ENCODE measurements at regions not wholly inside any gene's neighbourhood (a gene's known extent, or its start where the extent isn't known, plus 50 kb on each side); places are given as distances from the start of the nearest gene placed in this dataset.

GRCh38 chr16:86765389-86766026 lies 187.2 kb downstream of the FOXL1 start:
- Mint-ChIP-seq H3K9me3 (no peaks in the 10 kb centered on the region), H3K27ac (no peak overlapping the region), H3K4me1 (no peaks in the 10 kb centered on the region), H3K4me3 (no peak overlapping the region), H3K36me3 (no peaks in the 10 kb centered on the region), H3K27me3 (peaks cover 26% of the 10 kb centered on the region)
- DNase-seq: no peak
- CTCF ChIA-PET: no interaction called here

GRCh38 chr16:86766700-86767099 lies 188.4 kb downstream of the FOXL1 start:
- Mint-ChIP-seq H3K27me3 (peaks cover 18% of the 10 kb centered on the region), H3K36me3 (no peaks in the 10 kb centered on the region), H3K27ac (no peak overlapping the region), H3K4me1 (no peaks in the 10 kb centered on the region), H3K9me3 (no peaks in the 10 kb centered on the region), H3K4me3 (no peak overlapping the region)
- CTCF ChIA-PET: no interaction called here
- no peak for DNase-seq

- DNase-seq: no peak
- CTCF ChIA-PET: no interaction called here
- Mint-ChIP-seq H3K4me1 (no peaks in the 10 kb centered on the region), H3K36me3 (no peaks in the 10 kb centered on the region), H3K4me3 (no peak overlapping the region), H3K27ac (no peak overlapping the region), H3K27me3 (peaks cover 8% of the 10 kb centered on the region), H3K9me3 (no peaks in the 10 kb centered on the region)
Measured at GRCh38 chr16:86768228-86768791, 190.0 kb downstream of the FOXL1 start.

- Mint-ChIP-seq H3K4me1 (no peaks in the 10 kb centered on the region), H3K4me3 (no peak overlapping the region), H3K27ac (no peak overlapping the region), H3K27me3 (peaks cover 7% of the 10 kb centered on the region), H3K9me3 (no peaks in the 10 kb centered on the region), H3K36me3 (no peaks in the 10 kb centered on the region)
- CTCF ChIA-PET: no interaction called here
- no peak for DNase-seq
Measured at GRCh38 chr16:86768999-86769398, 190.7 kb downstream of the FOXL1 start.

- no peak overlapping the region for H3K27ac Mint-ChIP-seq
- H3K36me3 Mint-ChIP-seq: no peaks in the 10 kb centered on the region
- no peak overlapping the region for H3K4me3 Mint-ChIP-seq
- no peaks in the 10 kb centered on the region for H3K9me3 Mint-ChIP-seq
- H3K4me1 Mint-ChIP-seq: no peaks in the 10 kb centered on the region
- DNase-seq: no peak
- CTCF ChIA-PET: no interaction called here
- peaks cover 8% of the 10 kb centered on the region for H3K27me3 Mint-ChIP-seq
Measured at GRCh38 chr16:86771506-86772460, 193.4 kb downstream of the FOXL1 start.

GRCh38 chr16:86772671-86773353 lies 194.5 kb downstream of the FOXL1 start:
- no peak overlapping the region for H3K4me3 Mint-ChIP-seq
- H3K4me1 Mint-ChIP-seq: no peaks in the 10 kb centered on the region
- peaks cover 11% of the 10 kb centered on the region for H3K27me3 Mint-ChIP-seq
- no peaks in the 10 kb centered on the region for H3K9me3 Mint-ChIP-seq
- no peak for DNase-seq
- CTCF ChIA-PET: interaction anchor here (0.8 kb wide), 1 partner anchor 40 kb away, joined by 3 read pairs; no protein-coding TSS in a partner anchor
- H3K36me3 Mint-ChIP-seq: no peaks in the 10 kb centered on the region
- no peak overlapping the region for H3K27ac Mint-ChIP-seq

GRCh38 chr16:86773354-86773715 lies 195.0 kb downstream of the FOXL1 start:
- no peak for DNase-seq
- Mint-ChIP-seq H3K4me3 (no peak overlapping the region), H3K9me3 (no peaks in the 10 kb centered on the region), H3K36me3 (no peaks in the 10 kb centered on the region), H3K27ac (no peak overlapping the region), H3K4me1 (no peaks in the 10 kb centered on the region), H3K27me3 (peaks cover 13% of the 10 kb centered on the region)
- CTCF ChIA-PET: interaction anchor here (0.8 to 0.9 kb wide), 2 partner anchors 12 to 40 kb away, joined by 3 read pairs; no protein-coding TSS in a partner anchor

GRCh38 chr16:86774931-86775330 lies 196.6 kb downstream of the FOXL1 start:
- Mint-ChIP-seq H3K9me3 (no peaks in the 10 kb centered on the region), H3K36me3 (no peaks in the 10 kb centered on the region), H3K27ac (no peak overlapping the region), H3K27me3 (peaks cover 19% of the 10 kb centered on the region), H3K4me1 (no peaks in the 10 kb centered on the region), H3K4me3 (no peak overlapping the region)
- no peak for DNase-seq
- CTCF ChIA-PET: interaction anchor here (0.6 kb wide), 1 partner anchor 330 kb away, joined by 3 read pairs; no protein-coding TSS in a partner anchor

GRCh38 chr16:86775511-86775921 lies 197.2 kb downstream of the FOXL1 start:
- CTCF ChIA-PET: no interaction called here
- no peak overlapping the region for H3K27ac Mint-ChIP-seq
- H3K27me3 Mint-ChIP-seq: peaks cover 19% of the 10 kb centered on the region

GRCh38 chr16:86777381-86777946 lies 199.1 kb downstream of the FOXL1 start:
- H3K27me3 Mint-ChIP-seq: peaks cover 19% of the 10 kb centered on the region
- no peaks in the 10 kb centered on the region for H3K36me3 Mint-ChIP-seq
- DNase-seq: no peak
- H3K27ac Mint-ChIP-seq: no peak overlapping the region
- H3K9me3 Mint-ChIP-seq: no peaks in the 10 kb centered on the region
- no peaks in the 10 kb centered on the region for H3K4me1 Mint-ChIP-seq
- CTCF ChIA-PET: interaction anchor here (0.6 kb wide), 1 partner anchor 18 kb away, joined by 3 read pairs; no protein-coding TSS in a partner anchor
- no peak overlapping the region for H3K4me3 Mint-ChIP-seq

More at GRCh38 chr16:86775511-86775921, 197.2 kb downstream of the FOXL1 start:
- H3K4me3 Mint-ChIP-seq: no peak overlapping the region
- H3K4me1 Mint-ChIP-seq: no peaks in the 10 kb centered on the region
- no peaks in the 10 kb centered on the region for H3K9me3 Mint-ChIP-seq
- no peaks in the 10 kb centered on the region for H3K36me3 Mint-ChIP-seq
- no peak for DNase-seq

- Mint-ChIP-seq H3K36me3 (no peaks in the 10 kb centered on the region), H3K9me3 (no peaks in the 10 kb centered on the region), H3K27ac (no peak overlapping the region), H3K27me3 (peaks cover 16% of the 10 kb centered on the region), H3K4me3 (no peak overlapping the region), H3K4me1 (no peaks in the 10 kb centered on the region)
- no peak for DNase-seq
- CTCF ChIA-PET: no interaction called here
Measured at GRCh38 chr16:86778108-86778745, 199.9 kb downstream of the FOXL1 start.

- DNase-seq: no peak
- CTCF ChIA-PET: no interaction called here
- H3K36me3 Mint-ChIP-seq: no peaks in the 10 kb centered on the region
- H3K27me3 Mint-ChIP-seq: peaks cover 16% of the 10 kb centered on the region
- H3K9me3 Mint-ChIP-seq: no peaks in the 10 kb centered on the region
- H3K4me3 Mint-ChIP-seq: no peak overlapping the region
- H3K4me1 Mint-ChIP-seq: no peaks in the 10 kb centered on the region
- no peak overlapping the region for H3K27ac Mint-ChIP-seq
Measured at GRCh38 chr16:86778978-86779377, 200.6 kb downstream of the FOXL1 start.

- no peaks in the 10 kb centered on the region for H3K4me1 Mint-ChIP-seq
- H3K4me3 Mint-ChIP-seq: no peak overlapping the region
- H3K27ac Mint-ChIP-seq: no peak overlapping the region
- H3K9me3 Mint-ChIP-seq: no peaks in the 10 kb centered on the region
- peaks cover 12% of the 10 kb centered on the region for H3K27me3 Mint-ChIP-seq
- CTCF ChIA-PET: no interaction called here
- no peak for DNase-seq
- no peaks in the 10 kb centered on the region for H3K36me3 Mint-ChIP-seq
Measured at GRCh38 chr16:86781046-86781445, 202.7 kb downstream of the FOXL1 start.
